ENCODE measurements at regions not wholly inside any gene's neighbourhood (a gene's known extent, or its start where the extent isn't known, plus 50 kb on each side); places are given as distances from the start of the nearest gene placed in this dataset.
"Not testable (repeated sequence)": the region's sequence is repeated elsewhere in the genome, so short reads cannot be mapped to it uniquely, and the experiment has no call there.

DNA sequence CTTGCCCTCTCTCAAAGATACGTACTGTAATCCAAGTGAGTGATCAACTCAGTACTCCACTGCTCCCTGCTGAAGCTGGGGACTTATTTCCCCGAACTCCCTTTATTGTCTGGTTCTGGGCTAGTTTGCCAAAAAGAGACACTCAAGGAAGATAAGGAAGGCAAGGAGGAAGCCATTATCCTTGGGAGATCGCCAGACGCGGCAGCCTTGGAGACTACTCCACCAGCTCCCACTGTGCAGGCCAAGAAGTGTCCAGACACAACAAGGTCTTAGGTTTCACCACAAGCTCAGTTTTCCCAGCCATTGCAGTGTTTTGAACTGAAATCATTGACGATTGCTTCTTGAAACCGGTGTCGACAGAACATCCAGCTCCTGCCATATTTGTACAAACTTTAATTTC is 439.6 kb upstream of the UBE2E3 start:
- DNase-seq (ENCODE audit: low read depth), result no peak

GRCh38 chr2:180539541-180539940 is 440.9 kb upstream of the UBE2E3 start:
- DNase-seq (ENCODE audit: low read depth), result no peak

GRCh38 chr2:180535289-180535688 is 445.1 kb upstream of the UBE2E3 start:
- DNase-seq (ENCODE audit: low read depth), result no peak

DNA sequence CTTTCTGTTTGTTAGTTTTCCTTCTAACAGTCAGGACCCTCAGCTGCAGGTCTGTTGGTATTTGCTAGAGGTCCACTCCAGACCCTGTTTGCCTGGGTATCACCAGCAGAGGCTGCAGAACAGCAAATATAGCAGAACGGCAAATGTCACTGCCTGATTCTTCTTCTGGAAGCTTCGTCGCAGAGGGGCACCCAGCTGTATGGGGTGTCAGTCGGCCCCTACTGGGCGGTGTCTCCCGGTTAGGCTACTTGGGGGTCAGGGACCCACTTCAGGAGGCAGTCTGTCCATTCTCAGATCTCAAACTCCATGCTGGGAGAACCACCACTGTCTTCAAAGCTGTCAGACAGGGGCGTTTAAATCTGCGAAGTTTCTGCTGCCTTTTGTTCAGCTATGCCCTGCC is 448.6 kb upstream of the UBE2E3 start:
- DNase-seq (ENCODE audit: low read depth), result not testable (repeated sequence)

GRCh38 chr2:180524499-180524898 is 455.9 kb upstream of the UBE2E3 start:
- no peak for DNase-seq (ENCODE audit: low read depth)

GRCh38 chr2:180523621-180524340 is 456.6 kb upstream of the UBE2E3 start:
- DNase-seq (ENCODE audit: low read depth), result no peak

DNA sequence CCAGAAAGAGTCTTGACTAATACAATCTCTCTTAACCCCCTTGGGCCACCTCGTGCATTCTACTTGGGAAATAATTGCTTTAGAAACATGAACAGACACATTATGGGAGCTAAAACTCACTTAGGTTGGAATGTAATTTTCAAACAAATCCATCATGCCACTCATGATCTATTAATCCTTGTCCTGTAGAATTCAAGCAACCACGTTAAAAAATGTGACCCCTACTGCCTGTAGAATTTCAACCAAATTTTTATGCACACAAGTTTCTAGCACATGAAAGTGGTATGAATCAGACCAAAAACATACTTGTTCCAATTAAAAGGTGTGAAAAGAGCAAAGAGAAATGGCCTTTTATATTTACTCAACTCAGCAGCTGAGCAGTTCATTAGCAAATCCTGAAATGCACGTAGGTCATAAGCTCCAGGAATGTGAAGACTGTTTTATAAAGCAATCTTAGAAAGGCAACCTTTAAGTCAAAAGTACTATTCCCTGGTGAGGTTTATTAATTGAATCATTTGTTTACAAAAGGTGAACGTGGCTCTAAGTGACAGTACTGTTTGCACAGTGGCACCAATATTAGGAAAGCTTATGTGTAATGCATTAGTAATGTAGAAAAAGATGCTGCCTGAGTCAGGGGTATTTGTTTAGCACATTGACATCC is 459.4 kb upstream of the UBE2E3 start:
- no peak for DNase-seq (ENCODE audit: low read depth)

DNA sequence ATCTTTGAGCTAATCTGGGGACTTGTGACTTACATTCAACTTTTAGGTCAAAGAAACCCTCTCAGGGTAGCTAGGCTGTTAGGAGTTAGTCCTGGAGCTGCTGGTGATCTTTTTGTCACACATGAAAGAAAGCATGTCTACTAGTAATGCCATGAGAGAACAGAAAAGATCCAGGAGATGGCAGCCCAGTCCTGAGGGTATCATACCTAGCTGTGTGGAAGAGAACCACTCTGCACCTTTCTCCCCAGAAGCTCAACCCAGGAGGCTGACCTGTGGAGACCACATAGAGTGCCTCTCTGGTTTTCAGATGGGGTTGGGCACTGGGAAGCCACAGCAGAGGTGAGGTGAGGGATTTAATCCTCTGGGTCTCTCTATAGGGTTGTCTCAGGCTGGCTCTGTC is 460.2 kb upstream of the UBE2E3 start:
- DNase-seq (ENCODE audit: low read depth), result no peak

DNA sequence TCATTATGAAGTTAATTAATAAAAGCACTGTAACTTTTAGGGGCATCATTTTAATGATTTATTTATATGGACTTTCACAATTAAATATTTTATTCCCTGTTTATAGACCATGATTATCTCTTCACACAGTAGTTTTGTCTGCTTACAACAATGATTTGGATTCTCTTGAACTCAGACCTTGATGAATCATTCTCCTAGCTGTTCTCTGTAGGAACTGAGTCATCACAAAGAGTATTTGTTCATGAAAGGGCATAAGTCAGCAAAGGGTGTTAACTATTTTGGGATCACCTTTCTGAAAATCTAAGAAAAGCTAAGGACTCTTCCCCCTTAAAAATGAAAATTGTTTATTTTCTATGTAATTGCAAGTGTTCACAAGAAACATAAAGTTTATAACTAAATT is 461.1 kb upstream of the UBE2E3 start:
- no peak for DNase-seq (ENCODE audit: low read depth)

- DNase-seq (ENCODE audit: low read depth), result no peak
Observed at GRCh38 chr2:180516232-180516631, 464.2 kb upstream of the UBE2E3 start.

- DNase-seq (ENCODE audit: low read depth), result no peak
Observed at GRCh38 chr2:180513389-180513788, 467.0 kb upstream of the UBE2E3 start.

DNA sequence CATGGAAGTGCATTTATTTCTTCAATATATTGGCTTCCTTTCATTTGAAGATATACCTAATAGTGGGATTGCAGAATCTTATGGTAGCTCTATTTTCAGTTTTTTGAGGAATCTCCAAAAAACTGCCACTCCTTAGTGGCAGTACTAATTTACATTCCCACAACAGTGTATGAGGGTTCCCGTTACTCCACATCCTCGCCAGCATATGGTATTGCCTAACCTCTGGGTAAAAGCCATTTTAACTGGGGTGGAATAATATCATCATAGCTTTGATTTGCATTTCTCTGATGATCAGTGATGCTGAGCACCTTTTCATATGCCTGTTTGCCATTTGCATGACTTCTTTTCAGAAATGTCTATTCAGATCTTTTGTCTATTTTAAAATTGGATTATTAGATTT is 471.9 kb upstream of the UBE2E3 start:
- no peak for DNase-seq (ENCODE audit: low read depth)

DNA sequence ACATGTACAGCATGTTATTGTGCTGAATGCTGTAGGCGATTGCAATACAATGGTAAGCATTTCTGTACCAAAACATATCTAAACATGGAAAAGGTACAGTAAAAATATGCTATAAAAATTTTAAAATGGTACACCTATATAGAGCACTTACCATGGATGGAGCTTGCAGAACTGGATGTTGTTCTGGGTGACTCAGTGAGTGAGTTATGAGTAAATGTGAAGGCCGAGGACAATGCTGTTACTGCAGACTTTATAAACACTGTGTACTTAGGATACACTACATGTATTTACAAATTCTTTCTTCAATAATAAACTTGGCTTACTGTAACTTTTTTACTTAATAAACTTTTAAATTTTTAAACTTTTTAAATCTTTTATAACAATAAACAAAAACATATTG is 473.4 kb upstream of the UBE2E3 start:
- DNase-seq (ENCODE audit: low read depth), result no peak

- no peak for DNase-seq (ENCODE audit: low read depth)
Observed at GRCh38 chr2:180505203-180505602, 475.2 kb upstream of the UBE2E3 start.

DNA sequence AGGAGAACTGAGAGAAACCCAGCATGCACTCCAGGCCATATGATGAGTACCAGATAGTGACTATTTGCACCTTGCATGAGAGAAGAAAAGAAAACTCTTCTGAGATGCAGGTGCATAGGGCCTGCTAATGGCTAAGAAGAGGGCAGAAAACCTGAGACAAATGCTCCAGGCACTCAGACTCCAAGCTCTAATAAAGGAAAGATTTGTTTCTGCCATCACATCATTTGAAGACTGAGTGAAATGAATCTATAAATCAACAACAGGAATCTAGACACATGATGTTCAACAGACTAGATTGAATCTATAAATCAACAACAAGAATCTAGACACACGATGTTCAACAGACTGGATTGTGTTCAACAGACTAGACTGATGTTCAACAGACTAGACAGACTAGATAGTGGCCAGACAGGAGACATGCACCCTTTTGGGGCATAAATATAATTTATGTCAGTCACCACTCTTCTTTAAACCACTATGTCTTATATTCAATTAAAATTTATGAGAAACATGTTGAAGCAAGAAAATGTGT is 482.7 kb upstream of the UBE2E3 start:
- DNase-seq (ENCODE audit: low read depth), result no peak

DNA sequence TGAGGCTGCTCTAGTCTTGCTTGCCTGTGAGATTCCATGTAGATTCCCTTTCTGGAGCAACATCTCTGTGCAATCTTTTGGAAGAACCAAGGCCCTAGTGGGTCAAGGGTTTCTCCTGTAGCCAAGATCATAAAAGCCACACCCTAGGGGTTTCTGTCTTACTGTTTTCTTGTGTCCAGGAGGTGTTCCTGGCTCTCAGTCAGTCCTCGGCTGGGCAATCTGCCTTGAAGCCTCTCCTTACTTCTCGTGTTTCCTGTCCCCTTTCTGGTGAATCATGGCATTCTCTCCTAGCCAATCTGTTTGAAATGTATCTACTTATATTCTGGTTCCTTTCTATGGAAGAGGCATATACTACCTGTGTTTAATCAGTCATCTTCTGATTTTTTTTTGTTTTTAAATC is 484.8 kb upstream of the UBE2E3 start:
- DNase-seq (ENCODE audit: low read depth), result no peak

GRCh38 chr2:180494286-180494685 is 486.1 kb upstream of the UBE2E3 start:
- no peak for DNase-seq (ENCODE audit: low read depth)

- no peak for DNase-seq (ENCODE audit: low read depth)
Observed at GRCh38 chr2:180482696-180483095, 475.6 kb upstream of the CWC22 start.

- no peak for DNase-seq (ENCODE audit: low read depth)
Observed at GRCh38 chr2:180481998-180482397, 474.9 kb upstream of the CWC22 start.

DNA sequence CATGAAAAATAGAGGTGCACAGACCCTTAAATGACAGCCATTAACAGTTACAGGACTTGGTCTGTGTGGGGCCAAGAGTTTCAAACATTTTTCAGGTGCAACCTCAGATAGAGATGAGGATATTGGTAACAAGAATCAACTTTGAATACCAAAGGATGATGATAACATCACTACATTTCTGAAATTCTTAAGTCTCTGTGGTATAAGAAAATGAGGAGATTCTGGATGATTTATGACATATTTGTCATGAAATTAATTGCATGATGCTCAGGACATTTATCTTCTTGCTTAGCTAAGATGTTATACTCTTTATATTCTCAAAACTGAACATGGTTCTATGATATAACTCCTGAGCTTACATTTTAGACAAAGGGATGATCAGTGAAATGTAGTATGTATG is 471.8 kb upstream of the CWC22 start:
- no peak for DNase-seq (ENCODE audit: low read depth)

- no peak for DNase-seq (ENCODE audit: low read depth)
Observed at GRCh38 chr2:180474716-180475115, 467.6 kb upstream of the CWC22 start.

GRCh38 chr2:180473456-180473855 is 466.4 kb upstream of the CWC22 start:
- DNase-seq (ENCODE audit: low read depth), result no peak

DNA sequence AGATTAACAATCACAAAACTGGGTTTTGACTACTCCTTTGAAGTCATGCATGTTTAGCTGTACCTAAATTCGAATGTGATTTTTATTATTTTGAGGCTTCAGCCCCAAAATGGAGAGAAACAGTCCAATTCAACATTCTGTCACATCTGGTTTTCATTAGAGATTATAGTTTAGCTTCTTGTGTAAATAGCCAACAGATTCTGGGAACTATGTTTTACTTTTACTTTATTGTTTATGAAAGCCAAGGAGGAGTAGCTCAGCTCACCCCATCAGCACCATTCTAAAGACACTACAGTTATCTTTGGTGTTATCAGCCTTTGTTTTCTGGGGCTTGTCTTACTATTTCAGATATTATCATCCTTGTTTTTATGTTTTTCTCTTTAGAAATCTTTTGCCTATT is 465.0 kb upstream of the CWC22 start:
- no peak for DNase-seq (ENCODE audit: low read depth)

DNA sequence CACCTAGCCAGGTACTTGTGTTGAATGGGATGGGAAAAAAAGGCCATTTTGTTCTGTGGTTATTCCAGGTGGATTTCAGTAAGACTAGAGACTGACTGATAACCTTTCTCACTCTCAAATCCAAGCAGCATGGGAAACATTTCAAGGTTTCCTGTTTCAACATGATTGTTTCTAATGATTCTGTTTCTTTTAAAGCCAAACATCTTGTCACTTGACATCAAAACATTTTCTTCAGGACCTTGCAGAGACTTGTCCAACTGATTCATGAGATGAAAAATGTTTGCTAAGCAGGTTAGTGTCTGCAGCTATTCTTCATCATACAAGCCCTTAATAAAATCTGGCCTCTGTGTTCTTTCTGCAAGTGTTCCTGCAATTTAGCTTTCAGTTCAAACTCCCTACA is 456.5 kb upstream of the CWC22 start:
- no peak for DNase-seq (ENCODE audit: low read depth)

Data from CMK (cell line).